HCT116 (cell line): ENCODE measurements at regions not wholly inside any gene's neighbourhood (a gene's known extent, or its start where the extent isn't known, plus 50 kb on each side); places are given as distances from the start of the nearest gene placed in this dataset.

Experiments
- ATAC-seq: fragments of 200-7000 bp; cut with Tn5 transposase; 2 replicates; pipeline ENCODE4 v1.9.1; 2020; ENCODE audit warnings: mild to moderate bottlenecking, moderate library complexity
- BruUV-seq: library from RNA; stranded (reverse); fragments of 400-500 nt; replicated peaks from 2 replicates; lab custom pipeline; 2021; lab: Mats Ljungman, UMichigan
- CTCF ChIA-PET: fragments of 300-600 bp; sonication (Branson Sonifier 250); formaldehyde crosslinking; loops from one replicate; lab custom pipeline; 2021; ENCODE audit warnings: antibody characterized with exemption; lab: Charles Lee
- POLR2A ChIA-PET: fragments of 300-600, 350-600 bp; sonication (Branson Sonifier 250); formaldehyde crosslinking; loops from one replicate; lab custom pipeline; 2021; ENCODE audit warnings: antibody characterized with exemption; lab: Charles Lee
- RAD21 ChIA-PET, 2 experiments: fragments of 300-600 bp; sonication (Branson Sonifier 250); formaldehyde crosslinking; loops; one replicate each; lab custom pipeline; 2023; ENCODE audit warnings: low total read pairs in 2 of 2; ENCODE audit not compliant: uncharacterized antibody in 2 of 2, unreplicated experiment in 2 of 2, low non-redundant PET in 1 of 2; lab: Charles Lee
- DNase-seq: peaks from one replicate; pipeline ENCODE4 v3.0.0-alpha.2; 2010; ENCODE audit warnings: low read depth, low spot score
- H2AFZ ChIP-seq: fragments of 200-600 bp; shearing (Covaris generic), sonication (generic); 2 replicates; pipeline ENCODE4 v1.6.1; 2017; ENCODE audit warnings: low read depth, mixed run types, mixed read lengths, antibody characterized with exemption, low read length; ENCODE audit not compliant: poor library complexity, severe bottlenecking
- H3K27ac ChIP-seq: 2 replicates; pipeline ENCODE4 v1.5.1; 2012; ENCODE audit warnings: low read depth, low read length
- H3K27me3 ChIP-seq: fragments of 200-600 bp; sonication (generic); 2 replicates; pipeline ENCODE4 v1.6.1; 2016; ENCODE audit warnings: mixed run types, low read length, mixed read lengths; ENCODE audit not compliant: insufficient read depth
- H3K36me3 ChIP-seq, 2 experiments: fragments of 200-500 bp in 1 of 2; fragments of 200-600 bp in 1 of 2; sonication (Bioruptor generic) in 1 of 2; sonication (generic) in 1 of 2; 2 replicates each; pipeline versions ENCODE4 v1.5.1 to v1.6.1; 2014 to 2016; ENCODE audit warnings: low read length in 2 of 2, inconsistent platforms in 1 of 2, mixed read lengths in 1 of 2, mixed run types in 1 of 2; ENCODE audit not compliant: insufficient read depth in 2 of 2, control insufficient read depth in 1 of 2
- H3K4me1 ChIP-seq, 2 experiments: fragments of 200-600 bp in 1 of 2; sonication (generic) in 1 of 2; 2 replicates each; pipeline versions ENCODE4 v1.5.1 to v1.6.1; 2012 to 2017; ENCODE audit warnings: low read length in 2 of 2, inconsistent platforms in 1 of 2, mild to moderate bottlenecking in 1 of 2, mixed read lengths in 1 of 2, mixed run types in 1 of 2, moderate library complexity in 1 of 2; ENCODE audit not compliant: insufficient read depth in 2 of 2, control insufficient read depth in 1 of 2
- H3K4me2 ChIP-seq: fragments of 200-600 bp; sonication (generic); 2 replicates; pipeline ENCODE4 v1.6.1; 2017; ENCODE audit warnings: mixed run types, low read length, mixed read lengths
- H3K4me3 ChIP-seq, 2 experiments: fragments of 200-600 bp in 1 of 2; sonication (generic) in 1 of 2; replicated peaks in 1 of 2; 2 replicates each; pipeline ENCODE4 v1.5.1; 2011 to 2016; ENCODE audit warnings: low read length in 2 of 2, control low read depth in 1 of 2, low read depth in 1 of 2, mild to moderate bottlenecking in 1 of 2, mixed read lengths in 1 of 2, mixed run types in 1 of 2
- H3K79me2 ChIP-seq: fragments of 200-600 bp; sonication (generic); 2 replicates; pipeline ENCODE4 v1.6.1; 2017; ENCODE audit warnings: mild to moderate bottlenecking, mixed run types, low read length, moderate library complexity, mixed read lengths; ENCODE audit not compliant: insufficient read depth
- H3K9ac ChIP-seq: fragments of 200-600 bp; sonication (generic); 2 replicates; pipeline ENCODE4 v1.6.1; 2016; ENCODE audit warnings: low read length, mixed read lengths
- H3K9me2 ChIP-seq: fragments of 200-600 bp; sonication (generic), shearing (Covaris generic); 2 replicates; pipeline ENCODE4 v1.6.1; 2017; ENCODE audit warnings: mixed run types, mild to moderate bottlenecking, moderate library complexity; ENCODE audit not compliant: insufficient read depth
- H3K9me3 ChIP-seq, 2 experiments: fragments of 200-500 bp in 1 of 2; fragments of 200-600 bp in 1 of 2; sonication (Bioruptor generic) in 1 of 2; sonication (generic) in 1 of 2; 2 replicates each; pipeline ENCODE4 v1.6.1; 2014 to 2017; ENCODE audit warnings: low read length in 2 of 2, mixed read lengths in 2 of 2, inconsistent platforms in 1 of 2, low read depth in 1 of 2, mild to moderate bottlenecking in 1 of 2, mixed run types in 1 of 2, moderate library complexity in 1 of 2; ENCODE audit not compliant: control insufficient read depth in 1 of 2, insufficient read depth in 1 of 2
- H4K20me1 ChIP-seq: fragments of 200-600 bp; sonication (generic), shearing (Covaris generic); 2 replicates; pipeline ENCODE4 v1.6.1; 2017; ENCODE audit warnings: mixed run types, mild to moderate bottlenecking, moderate library complexity; ENCODE audit not compliant: insufficient read depth
- CBX3 ChIP-seq: IDR thresholded peaks from 2 replicates; pipeline ENCODE4 v1.6.1; 2012; ENCODE audit warnings: low read depth
- ELF1 ChIP-seq: IDR thresholded peaks from 2 replicates; pipeline ENCODE4 v1.6.1; 2012; ENCODE audit warnings: low read depth, borderline replicate concordance
- FOSL1 ChIP-seq: IDR thresholded peaks from 2 replicates; pipeline ENCODE4 v1.6.1; 2012; ENCODE audit warnings: low read depth
- RAD21 ChIP-seq: IDR thresholded peaks from 2 replicates; pipeline ENCODE4 v1.6.1; 2012; ENCODE audit warnings: low read depth, mild to moderate bottlenecking
- SRF ChIP-seq: IDR thresholded peaks from 2 replicates; pipeline ENCODE4 v1.6.1; 2012; ENCODE audit warnings: low read depth
- YY1 ChIP-seq: IDR thresholded peaks from 2 replicates; pipeline ENCODE4 v1.6.1; 2011; ENCODE audit warnings: low read length, low read depth, moderate library complexity, mild to moderate bottlenecking; ENCODE audit not compliant: insufficient replicate concordance; ENCODE audit errors: extremely low read depth
- ZBTB33 ChIP-seq: IDR thresholded peaks from 2 replicates; pipeline ENCODE4 v1.6.1; 2011; ENCODE audit warnings: mild to moderate bottlenecking, low read length, moderate library complexity; ENCODE audit not compliant: insufficient replicate concordance; ENCODE audit errors: extremely low read depth
- intact Hi-C: fragments of 100-400 bp; cut with micrococcal nuclease; formaldehyde crosslinking; loops from 2 replicates; pipeline ENCODE4 v1.10.0; 2022

- ChIA-PET RAD21 (no interaction called here), POLR2A (no interaction called here), CTCF (no interaction called here)
- Histone ChIP-seq H3K4me3 (no peak overlapping the region), H2AFZ (no peak overlapping the region), H4K20me1 (no peaks in the 10 kb centered on the region), H3K79me2 (no peaks in the 10 kb centered on the region), H3K9ac (no peak overlapping the region), H3K9me3 (peaks cover 0 to 3% of the 10 kb centered on the region in 2 experiments; a peak in 1 of 4 replicates), H3K36me3 (no peaks in the 10 kb centered on the region), H3K27me3 (no peaks in the 10 kb centered on the region), H3K4me2 (no peak overlapping the region), H3K9me2 (peaks cover 6% of the 10 kb centered on the region; the same call in 1 of the 2 replicates), H3K27ac (no peak overlapping the region), H3K4me1 (no peaks in the 10 kb centered on the region)
- TF ChIP-seq ZBTB33 (no peak), RAD21 (no peak), CBX3 (no peak)
- ATAC-seq (no peak), DNase-seq (no peak)
- intact Hi-C loops = no loop called here
- no TSS peak for BruUV-seq
Observed at GRCh38 chr3:104825116-104825515, 541.6 kb upstream of the ALCAM start.

- no peak for ATAC-seq
- Histone ChIP-seq H3K4me1 (no peaks in the 10 kb centered on the region), H3K9ac (no peak overlapping the region), H4K20me1 (no peaks in the 10 kb centered on the region), H3K27ac (no peak overlapping the region), H2AFZ (no peak overlapping the region), H3K36me3 (no peaks in the 10 kb centered on the region), H3K9me2 (peaks cover 6% of the 10 kb centered on the region; the same call in 1 of the 2 replicates)
- ChIA-PET POLR2A (no interaction called here), RAD21 (no interaction called here)
- no peak for TF ChIP-seq ELF1
- TF ChIP-seq RAD21 = no peak
- no peak for TF ChIP-seq YY1
- no peak for TF ChIP-seq SRF
- TF ChIP-seq FOSL1 = no peak
- no peak for TF ChIP-seq ZBTB33
- TF ChIP-seq, all 23 proteins: peak for 0
- Histone ChIP-seq H3K4me3 (no peak overlapping the region), H3K79me2 (no peaks in the 10 kb centered on the region), H3K4me2 (no peak overlapping the region), H3K9me3 (no peaks in the 10 kb centered on the region), H3K27me3 (no peaks in the 10 kb centered on the region)
- DNase-seq = no peak
- CTCF ChIA-PET = no interaction called here
- BruUV-seq = no TSS peak
- intact Hi-C loops = no loop called here
Observed at GRCh38 chr3:104831071-104831470, 535.6 kb upstream of the ALCAM start.
